ENCODE measurements at regions not wholly inside any gene's neighbourhood (a gene's known extent, or its start where the extent isn't known, plus 50 kb on each side); places are given as distances from the start of the nearest gene placed in this dataset.
"Not testable (repeated sequence)": the region's sequence is repeated elsewhere in the genome, so short reads cannot be mapped to it uniquely, and the experiment has no call there.

DNA sequence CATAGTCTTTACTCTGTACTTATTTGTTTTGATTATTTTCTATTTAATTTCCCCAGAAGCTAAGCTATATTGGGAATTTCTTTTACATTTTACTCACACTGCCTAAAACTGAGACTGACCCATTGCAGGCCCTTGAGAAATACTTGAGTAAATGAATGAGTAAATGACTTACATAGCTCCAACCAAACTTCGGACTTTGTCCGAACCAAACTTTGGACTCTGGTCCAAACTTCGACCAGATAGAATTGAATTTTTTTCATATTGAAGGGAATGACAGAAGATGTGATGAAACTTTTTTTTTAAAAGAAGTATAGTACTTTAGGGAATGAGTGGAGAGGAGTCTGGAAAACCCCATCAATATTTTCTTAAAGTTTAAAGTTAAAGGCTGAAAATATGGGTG is 75.6 kb upstream of the MYRIP start:
- DNase-seq (ENCODE audit: low spot score in 2 of 2, unreplicated experiment in 2 of 2) = no peak
- Mint-ChIP-seq H3K4me1 (no peaks in the 10 kb centered on the region), H3K27me3 (ENCODE audit: low read depth) (peaks cover under 1% of the 10 kb centered on the region), H3K4me3 (no peak overlapping the region), H3K9me3 (peaks cover 10% of the 10 kb centered on the region), H3K36me3 (no peaks in the 10 kb centered on the region), H3K27ac (no peak overlapping the region)
- TF ChIP-seq, protein P1, sequence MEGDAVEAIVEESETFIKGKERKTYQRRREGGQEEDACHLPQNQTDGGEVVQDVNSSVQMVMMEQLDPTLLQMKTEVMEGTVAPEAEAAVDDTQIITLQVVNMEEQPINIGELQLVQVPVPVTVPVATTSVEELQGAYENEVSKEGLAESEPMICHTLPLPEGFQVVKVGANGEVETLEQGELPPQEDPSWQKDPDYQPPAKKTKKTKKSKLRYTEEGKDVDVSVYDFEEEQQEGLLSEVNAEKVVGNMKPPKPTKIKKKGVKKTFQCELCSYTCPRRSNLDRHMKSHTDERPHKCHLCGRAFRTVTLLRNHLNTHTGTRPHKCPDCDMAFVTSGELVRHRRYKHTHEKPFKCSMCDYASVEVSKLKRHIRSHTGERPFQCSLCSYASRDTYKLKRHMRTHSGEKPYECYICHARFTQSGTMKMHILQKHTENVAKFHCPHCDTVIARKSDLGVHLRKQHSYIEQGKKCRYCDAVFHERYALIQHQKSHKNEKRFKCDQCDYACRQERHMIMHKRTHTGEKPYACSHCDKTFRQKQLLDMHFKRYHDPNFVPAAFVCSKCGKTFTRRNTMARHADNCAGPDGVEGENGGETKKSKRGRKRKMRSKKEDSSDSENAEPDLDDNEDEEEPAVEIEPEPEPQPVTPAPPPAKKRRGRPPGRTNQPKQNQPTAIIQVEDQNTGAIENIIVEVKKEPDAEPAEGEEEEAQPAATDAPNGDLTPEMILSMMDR (IDR thresholded peaks at IDR 0.05; ENCODE audit: unreplicated experiment) = no peak

- not testable (repeated sequence) for H3K36me3 Mint-ChIP-seq; H3K4me1 Mint-ChIP-seq; H3K27ac Mint-ChIP-seq; H3K4me3 Mint-ChIP-seq; DNase-seq (ENCODE audit: low spot score in 2 of 2, unreplicated experiment in 2 of 2); H3K27me3 Mint-ChIP-seq (ENCODE audit: low read depth)
- H3K9me3 Mint-ChIP-seq = peaks cover 26% of the 10 kb centered on the region
Measured at GRCh38 chr3:39739658-39740057, 69.8 kb upstream of the MYRIP start.

GRCh38 chr3:39744746-39745145 is 64.7 kb upstream of the MYRIP start:
- H3K27me3 Mint-ChIP-seq (ENCODE audit: low read depth) = peaks cover 5% of the 10 kb centered on the region
- H3K36me3 Mint-ChIP-seq = no peaks in the 10 kb centered on the region
- no peak overlapping the region for H3K27ac Mint-ChIP-seq
- H3K4me1 Mint-ChIP-seq = no peaks in the 10 kb centered on the region
- no peak overlapping the region for H3K4me3 Mint-ChIP-seq
- H3K9me3 Mint-ChIP-seq = peaks cover 20% of the 10 kb centered on the region
- TF ChIP-seq, protein P1 (IDR thresholded peaks at IDR 0.05; ENCODE audit: unreplicated experiment) = no peak
- DNase-seq (ENCODE audit: low spot score in 2 of 2, unreplicated experiment in 2 of 2) = no peak

- Mint-ChIP-seq H3K36me3 (no peaks in the 10 kb centered on the region), H3K27ac (no peak overlapping the region), H3K4me3 (no peak overlapping the region), H3K4me1 (no peaks in the 10 kb centered on the region), H3K27me3 (ENCODE audit: low read depth) (peaks cover 3% of the 10 kb centered on the region), H3K9me3 (peaks cover 3% of the 10 kb centered on the region)
- no peak for DNase-seq (ENCODE audit: low spot score in 2 of 2, unreplicated experiment in 2 of 2)
- TF ChIP-seq, protein P1 (IDR thresholded peaks at IDR 0.05; ENCODE audit: unreplicated experiment) = no peak
Measured at GRCh38 chr3:39748002-39748401, 61.4 kb upstream of the MYRIP start.

- Mint-ChIP-seq H3K27ac (no peak overlapping the region), H3K9me3 (no peaks in the 10 kb centered on the region), H3K4me1 (no peaks in the 10 kb centered on the region), H3K4me3 (no peak overlapping the region), H3K36me3 (no peaks in the 10 kb centered on the region), H3K27me3 (ENCODE audit: low read depth) (peaks cover 3% of the 10 kb centered on the region)
- TF ChIP-seq, protein P1 (IDR thresholded peaks at IDR 0.05; ENCODE audit: unreplicated experiment) = no peak
- no peak for DNase-seq (ENCODE audit: low spot score in 2 of 2, unreplicated experiment in 2 of 2)
Measured at GRCh38 chr3:39748763-39749162, 60.6 kb upstream of the MYRIP start.

DNA sequence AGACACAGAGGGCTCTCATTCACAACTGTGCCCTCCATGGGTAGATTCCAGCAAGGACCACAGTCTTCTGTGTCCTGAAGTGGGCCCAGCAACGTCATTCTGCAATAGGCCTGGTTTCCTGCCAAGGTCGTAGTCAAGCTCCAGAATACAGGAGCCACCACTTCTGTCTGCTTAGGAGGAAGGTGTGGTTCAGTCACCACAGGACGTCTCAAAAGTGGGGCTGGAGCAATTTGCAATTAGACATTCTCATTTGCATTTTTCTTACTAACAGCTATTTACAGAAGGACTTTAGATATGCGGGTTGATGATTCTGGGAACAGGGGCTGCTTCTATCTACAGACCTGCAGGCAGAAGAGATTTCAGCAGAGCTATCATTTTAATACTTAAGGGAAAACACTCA is 58.7 kb upstream of the MYRIP start:
- no peak for DNase-seq (ENCODE audit: low spot score in 2 of 2, unreplicated experiment in 2 of 2)

More for the DNA sequence above, 58.7 kb upstream of the MYRIP start:
- Mint-ChIP-seq H3K27ac (no peak overlapping the region), H3K36me3 (no peaks in the 10 kb centered on the region), H3K9me3 (no peaks in the 10 kb centered on the region), H3K4me3 (no peak overlapping the region), H3K27me3 (ENCODE audit: low read depth) (peaks cover 2% of the 10 kb centered on the region), H3K4me1 (no peaks in the 10 kb centered on the region)
- TF ChIP-seq, protein P1 (IDR thresholded peaks at IDR 0.05; ENCODE audit: unreplicated experiment) = no peak

All from mesothelial cell of epicardium (in vitro differentiated cells).